Activated CD4-positive, alpha-beta memory T cell treated with anti-CD3 and anti-CD28 coated beads, Interleukin-2, amount 10 ng/mL, durations not matched to agents 7 days and 5 days (primary cell): ENCODE measurements at regions not wholly inside any gene's neighbourhood (a gene's known extent, or its start where the extent isn't known, plus 50 kb on each side); places are given as distances from the start of the nearest gene placed in this dataset.

ENCODE experiments used
- CTCF ChIA-PET: fragments of 350-600 bp; sonication (Branson Sonifier 250); formaldehyde crosslinking; loops from one replicate; lab custom pipeline; 2021; ENCODE audit warnings: antibody characterized with exemption, inconsistent platforms; lab: Charles Lee
- POLR2A ChIA-PET: fragments of 350-600 bp; sonication (Branson Sonifier 250); formaldehyde crosslinking; loops from one replicate; lab custom pipeline; 2021; ENCODE audit warnings: antibody characterized with exemption; lab: Charles Lee
- DNase-seq: peaks from one replicate; pipeline ENCODE4 v3.0.0-alpha.2; 2020
- H3K27ac Mint-ChIP-seq: one replicate; pipeline ENCODE4 v1.8.0; 2021; ENCODE audit warnings: mild to moderate bottlenecking, mixed read lengths
- H3K27me3 Mint-ChIP-seq: one replicate; pipeline ENCODE4 v1.8.0; 2021; ENCODE audit warnings: mixed read lengths
- H3K36me3 Mint-ChIP-seq: one replicate; pipeline ENCODE4 v1.8.0; 2021; ENCODE audit warnings: low read depth, mixed read lengths
- H3K4me1 Mint-ChIP-seq: one replicate; pipeline ENCODE4 v1.8.0; 2021; ENCODE audit warnings: mixed read lengths
- H3K4me3 Mint-ChIP-seq: one replicate; pipeline ENCODE4 v1.8.0; 2021; ENCODE audit warnings: mild to moderate bottlenecking, mixed read lengths
- H3K9me3 Mint-ChIP-seq: one replicate; pipeline ENCODE4 v1.8.0; 2021; ENCODE audit warnings: mixed read lengths

DNA sequence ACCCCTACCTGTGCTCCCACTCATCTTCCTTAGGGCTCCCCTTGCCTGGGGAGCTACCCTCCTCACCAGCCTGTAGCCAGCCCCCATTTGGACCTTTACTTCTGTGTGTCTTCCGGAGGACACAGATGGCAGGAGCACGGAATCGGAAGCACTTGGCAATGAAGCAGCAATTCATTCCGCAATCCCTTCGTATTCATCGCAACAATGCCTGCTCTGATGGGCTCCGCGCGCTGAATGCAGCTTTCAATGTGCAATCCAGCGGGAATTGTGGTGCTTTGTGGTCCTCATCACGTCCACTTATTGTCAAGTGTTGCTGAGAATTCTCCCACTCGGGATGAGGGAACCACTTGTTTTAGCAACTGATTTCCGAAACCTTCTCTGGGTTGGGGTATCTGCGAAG is 336.0 kb downstream of the DHX35 start:
- ChIA-PET CTCF (no interaction called here), POLR2A (no interaction called here)
- DNase-seq, result no peak
- H3K4me1 Mint-ChIP-seq, result no peaks in the 10 kb centered on the region
- H3K9me3 Mint-ChIP-seq, result no peaks in the 10 kb centered on the region
- H3K27ac Mint-ChIP-seq, result no peak overlapping the region
- no peaks in the 10 kb centered on the region for H3K36me3 Mint-ChIP-seq
- no peak overlapping the region for H3K4me3 Mint-ChIP-seq
- no peaks in the 10 kb centered on the region for H3K27me3 Mint-ChIP-seq

DNA sequence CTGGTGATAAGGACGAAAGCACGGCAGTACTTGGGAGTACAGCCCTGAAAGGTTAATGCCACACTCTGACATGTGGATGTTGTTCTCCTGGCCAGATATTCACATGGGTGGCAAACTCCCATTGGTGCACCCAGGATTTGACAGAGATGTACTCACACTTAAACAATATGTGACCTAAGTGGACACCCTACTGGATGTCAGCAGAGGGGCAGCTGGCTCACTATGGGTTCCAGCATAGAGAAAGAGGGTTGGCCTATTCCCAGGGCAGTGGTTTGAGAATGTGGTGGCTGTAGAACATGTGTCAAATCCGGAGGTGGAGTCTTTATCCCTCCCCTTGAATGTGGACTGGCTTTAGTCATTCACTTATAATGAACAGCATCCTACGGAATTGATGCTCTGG is 333.2 kb downstream of the DHX35 start:
- CTCF ChIA-PET, result no interaction called here
- H3K9me3 Mint-ChIP-seq, result no peaks in the 10 kb centered on the region
- H3K27me3 Mint-ChIP-seq, result no peaks in the 10 kb centered on the region
- H3K27ac Mint-ChIP-seq, result no peak overlapping the region
- H3K36me3 Mint-ChIP-seq, result no peaks in the 10 kb centered on the region
- DNase-seq, result no peak
- POLR2A ChIA-PET, result no interaction called here
- no peaks in the 10 kb centered on the region for H3K4me1 Mint-ChIP-seq
- H3K4me3 Mint-ChIP-seq, result no peak overlapping the region

- CTCF ChIA-PET, result no interaction called here
- POLR2A ChIA-PET, result no interaction called here
- Mint-ChIP-seq H3K27ac (no peak overlapping the region), H3K4me1 (no peaks in the 10 kb centered on the region), H3K9me3 (no peaks in the 10 kb centered on the region), H3K36me3 (no peaks in the 10 kb centered on the region), H3K4me3 (no peak overlapping the region), H3K27me3 (no peaks in the 10 kb centered on the region)
- no peak for DNase-seq
Observed at GRCh38 chr20:39294137-39294725, 332.1 kb downstream of the DHX35 start.

- Mint-ChIP-seq H3K36me3 (no peaks in the 10 kb centered on the region), H3K4me3 (no peak overlapping the region), H3K4me1 (no peaks in the 10 kb centered on the region), H3K27ac (no peak overlapping the region), H3K9me3 (no peaks in the 10 kb centered on the region), H3K27me3 (no peaks in the 10 kb centered on the region)
- CTCF ChIA-PET, result no interaction called here
- POLR2A ChIA-PET, result no interaction called here
- DNase-seq, result no peak
Observed at GRCh38 chr20:39292193-39292736, 330.1 kb downstream of the DHX35 start.

DNA sequence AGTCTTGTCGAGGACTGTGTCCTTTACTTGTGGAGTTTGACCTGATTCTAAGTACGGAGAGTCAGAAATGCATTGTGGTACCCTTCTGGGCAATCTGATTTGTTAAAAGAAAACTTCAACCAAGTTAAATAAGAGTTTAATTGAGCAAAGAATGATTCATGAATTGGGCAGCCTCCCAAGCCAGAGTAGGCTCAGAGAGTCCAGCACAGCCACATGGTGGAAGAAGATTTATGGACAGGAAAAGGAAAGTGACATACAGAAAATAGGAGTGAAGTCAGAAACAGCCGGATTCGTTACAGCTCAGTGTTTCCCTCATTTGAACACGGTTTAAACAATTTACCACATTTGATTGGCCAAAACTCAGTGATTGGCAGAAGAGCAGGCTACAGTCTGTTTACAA is 329.2 kb downstream of the DHX35 start:
- Mint-ChIP-seq H3K9me3 (peaks cover 2% of the 10 kb centered on the region), H3K4me1 (no peaks in the 10 kb centered on the region), H3K36me3 (no peaks in the 10 kb centered on the region), H3K4me3 (no peak overlapping the region), H3K27ac (no peak overlapping the region), H3K27me3 (no peaks in the 10 kb centered on the region)
- ChIA-PET POLR2A (no interaction called here), CTCF (no interaction called here)
- no peak for DNase-seq

DNA sequence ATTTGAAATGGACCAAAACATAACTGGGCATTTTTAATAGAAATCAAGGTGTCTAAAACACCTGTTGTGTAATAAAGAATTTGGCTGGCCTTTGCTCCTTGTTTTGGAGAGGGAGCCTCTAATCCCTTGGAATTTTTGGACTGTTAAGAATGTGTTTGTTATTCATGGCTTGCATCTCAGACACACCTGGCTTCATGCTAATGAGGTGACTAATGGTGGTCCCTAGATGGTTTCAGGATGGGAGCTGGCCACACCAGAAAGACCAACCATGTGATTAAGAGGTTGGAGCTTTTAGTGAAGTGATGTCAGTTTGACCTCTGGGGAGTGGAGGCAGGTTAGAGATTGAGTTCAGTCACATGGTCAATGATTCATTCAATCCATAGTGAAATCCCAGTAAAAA is 328.4 kb downstream of the DHX35 start:
- H3K4me3 Mint-ChIP-seq, result no peak overlapping the region
- no peaks in the 10 kb centered on the region for H3K4me1 Mint-ChIP-seq
- H3K27ac Mint-ChIP-seq, result no peak overlapping the region
- no peaks in the 10 kb centered on the region for H3K36me3 Mint-ChIP-seq
- DNase-seq, result no peak
- peaks cover 2% of the 10 kb centered on the region for H3K9me3 Mint-ChIP-seq
- ChIA-PET POLR2A (no interaction called here), CTCF (no interaction called here)
- no peaks in the 10 kb centered on the region for H3K27me3 Mint-ChIP-seq

DNA sequence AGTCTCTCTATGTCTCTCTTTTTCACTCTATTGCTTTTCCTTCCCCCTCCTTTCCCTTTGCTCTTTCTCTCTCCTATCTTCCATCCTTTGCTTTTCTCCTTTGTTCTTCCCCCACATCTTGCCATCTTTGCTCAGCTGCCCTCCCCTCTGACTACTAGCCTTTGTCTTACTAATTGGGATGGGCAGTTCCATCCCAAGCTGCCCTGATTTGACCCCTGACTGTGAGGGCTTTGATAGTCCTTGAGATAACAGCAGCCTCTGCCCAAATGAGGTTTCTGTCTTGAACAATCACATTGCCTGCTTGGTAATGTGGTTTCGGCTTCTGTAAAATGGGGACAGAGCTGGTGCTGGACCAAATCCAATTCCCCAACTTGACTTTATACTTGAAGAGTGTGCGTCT is 327.7 kb downstream of the DHX35 start:
- Mint-ChIP-seq H3K4me1 (no peaks in the 10 kb centered on the region), H3K27me3 (no peaks in the 10 kb centered on the region), H3K9me3 (peaks cover 2% of the 10 kb centered on the region), H3K27ac (no peak overlapping the region), H3K36me3 (no peaks in the 10 kb centered on the region), H3K4me3 (no peak overlapping the region)
- DNase-seq, result no peak
- CTCF ChIA-PET, result no interaction called here
- POLR2A ChIA-PET, result no interaction called here

DNA sequence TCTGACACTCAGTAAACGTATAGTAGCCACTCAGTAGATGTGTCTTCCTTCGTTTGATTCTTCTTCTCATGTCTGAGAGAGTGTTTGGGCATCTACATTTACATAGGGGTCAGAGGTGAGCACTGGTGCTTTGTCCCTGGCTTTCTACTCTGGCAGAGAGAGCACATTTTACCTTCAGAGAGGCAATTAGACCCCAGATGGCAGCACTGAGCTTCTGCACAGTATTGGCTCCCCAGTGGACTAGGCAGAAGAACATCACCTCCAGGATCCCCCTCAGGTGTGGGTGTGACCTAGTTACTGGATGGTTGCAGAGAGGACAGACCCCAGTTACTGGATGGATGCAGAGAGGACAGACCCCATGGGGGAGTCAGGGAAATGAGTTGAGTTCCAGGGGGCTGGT is 327.2 kb downstream of the DHX35 start:
- ChIA-PET CTCF (no interaction called here), POLR2A (no interaction called here)
- H3K4me1 Mint-ChIP-seq, result no peaks in the 10 kb centered on the region
- H3K27ac Mint-ChIP-seq, result no peak overlapping the region
- H3K4me3 Mint-ChIP-seq, result no peak overlapping the region
- H3K27me3 Mint-ChIP-seq, result no peaks in the 10 kb centered on the region
- H3K9me3 Mint-ChIP-seq, result peaks cover 2% of the 10 kb centered on the region
- no peaks in the 10 kb centered on the region for H3K36me3 Mint-ChIP-seq
- no peak for DNase-seq

DNA sequence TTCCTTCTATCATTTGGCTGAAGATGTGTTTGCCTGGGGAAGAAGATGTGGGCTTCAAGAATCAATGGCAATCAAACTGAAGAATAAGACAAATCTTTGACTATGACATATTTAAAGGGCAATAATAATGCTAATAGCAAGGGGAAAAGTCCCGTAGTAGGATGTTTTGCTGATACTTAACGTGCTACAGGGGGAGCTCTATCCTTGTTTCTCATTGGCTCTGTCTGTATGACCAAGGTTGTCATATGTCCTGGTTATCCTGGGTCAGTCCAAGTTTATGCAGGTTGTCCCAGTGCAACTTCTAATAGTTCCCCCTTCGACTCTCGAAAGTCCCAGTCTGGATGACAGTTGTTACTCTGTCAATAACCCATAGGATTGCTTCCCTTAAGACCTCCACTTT is 321.3 kb downstream of the DHX35 start:
- DNase-seq, result no peak
- no peak overlapping the region for H3K4me3 Mint-ChIP-seq
- ChIA-PET POLR2A (no interaction called here), CTCF (no interaction called here)
- no peak overlapping the region for H3K27ac Mint-ChIP-seq
- H3K9me3 Mint-ChIP-seq, result peaks cover 2% of the 10 kb centered on the region
- H3K4me1 Mint-ChIP-seq, result no peaks in the 10 kb centered on the region
- H3K36me3 Mint-ChIP-seq, result no peaks in the 10 kb centered on the region
- H3K27me3 Mint-ChIP-seq, result peaks cover 3% of the 10 kb centered on the region

- H3K9me3 Mint-ChIP-seq, result peaks cover 2% of the 10 kb centered on the region
Observed at GRCh38 chr20:39282619-39283092, 320.5 kb downstream of the DHX35 start.

GRCh38 chr20:39280875-39281274 is 318.7 kb downstream of the DHX35 start:
- Mint-ChIP-seq H3K4me1 (no peaks in the 10 kb centered on the region), H3K36me3 (no peaks in the 10 kb centered on the region), H3K9me3 (no peaks in the 10 kb centered on the region), H3K4me3 (no peak overlapping the region), H3K27ac (no peak overlapping the region), H3K27me3 (peaks cover 3% of the 10 kb centered on the region)
- DNase-seq, result no peak
- CTCF ChIA-PET, result interaction anchor here (1.5 kb wide), 1 partner anchor 12 kb away, joined by 6 read pairs; no protein-coding TSS in a partner anchor
- POLR2A ChIA-PET, result no interaction called here

More at GRCh38 chr20:39282619-39283092, 320.5 kb downstream of the DHX35 start:
- DNase-seq, result no peak
- POLR2A ChIA-PET, result no interaction called here
- H3K4me1 Mint-ChIP-seq, result no peaks in the 10 kb centered on the region
- no peak overlapping the region for H3K4me3 Mint-ChIP-seq
- no peaks in the 10 kb centered on the region for H3K36me3 Mint-ChIP-seq
- peaks cover 3% of the 10 kb centered on the region for H3K27me3 Mint-ChIP-seq
- CTCF ChIA-PET, result no interaction called here
- no peak overlapping the region for H3K27ac Mint-ChIP-seq

DNA sequence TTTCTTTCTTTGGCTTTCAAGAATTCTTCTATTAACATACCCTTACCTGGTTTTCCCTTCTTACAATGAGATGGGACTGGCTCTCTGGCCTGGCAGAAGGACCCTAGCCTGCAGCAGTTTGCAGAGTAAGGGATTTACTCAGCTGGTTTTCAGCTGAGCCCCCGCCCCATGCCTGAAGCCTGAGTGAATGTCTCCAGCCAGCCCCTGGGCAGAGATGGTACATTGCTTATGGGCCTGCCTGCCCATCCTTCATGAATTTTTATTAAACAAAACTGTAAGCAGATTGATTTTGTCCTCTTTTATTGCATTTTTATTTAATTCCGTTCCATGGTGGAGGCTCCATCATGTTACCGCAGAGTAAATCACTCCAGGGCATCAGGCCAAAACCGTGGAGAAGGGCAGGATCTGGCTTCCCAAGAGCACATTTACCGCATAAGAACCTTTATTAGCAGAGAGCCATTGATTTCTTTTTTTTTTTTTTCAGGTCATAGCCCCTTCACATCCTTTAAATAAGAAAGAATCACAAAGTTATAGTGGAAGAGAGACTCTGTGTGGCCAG is 316.2 kb downstream of the DHX35 start:
- H3K4me1 Mint-ChIP-seq, result no peaks in the 10 kb centered on the region

DNA sequence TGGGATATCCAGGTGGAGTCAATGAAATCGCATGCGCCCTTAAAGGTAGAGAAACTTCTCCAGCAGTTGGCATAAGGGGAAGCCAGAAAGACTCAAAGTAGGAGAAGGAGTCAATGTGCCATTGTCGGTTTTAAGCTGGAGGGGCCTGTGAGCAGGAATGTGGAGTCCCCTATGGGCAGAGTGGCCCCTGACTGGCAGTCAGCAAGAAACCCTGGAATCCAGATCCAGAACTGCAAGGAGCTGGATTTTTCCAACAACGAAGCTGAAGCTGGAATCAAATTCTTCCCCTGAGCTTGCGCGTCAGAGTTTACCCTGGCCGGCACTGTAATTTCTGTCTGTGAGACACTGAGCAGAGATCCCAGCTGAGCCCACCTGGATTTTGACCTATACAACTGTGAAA is 315.0 kb downstream of the DHX35 start:
- H3K27ac Mint-ChIP-seq, result no peak overlapping the region
- no peaks in the 10 kb centered on the region for H3K36me3 Mint-ChIP-seq
- CTCF ChIA-PET, result no interaction called here
- no peaks in the 10 kb centered on the region for H3K9me3 Mint-ChIP-seq
- H3K4me1 Mint-ChIP-seq, result no peaks in the 10 kb centered on the region
- no peak for DNase-seq
- H3K4me3 Mint-ChIP-seq, result no peak overlapping the region
- peaks cover 3% of the 10 kb centered on the region for H3K27me3 Mint-ChIP-seq
- POLR2A ChIA-PET, result no interaction called here

More for the DNA sequence above, 316.2 kb downstream of the DHX35 start:
- no peak overlapping the region for H3K27ac Mint-ChIP-seq
- H3K27me3 Mint-ChIP-seq, result peaks cover 3% of the 10 kb centered on the region
- ChIA-PET POLR2A (no interaction called here), CTCF (interaction anchor here (1.2 kb wide), 1 partner anchor 14 kb away, joined by 4 read pairs; no protein-coding TSS in a partner anchor)
- DNase-seq, result no peak
- H3K36me3 Mint-ChIP-seq, result no peaks in the 10 kb centered on the region
- H3K4me3 Mint-ChIP-seq, result no peak overlapping the region
- no peaks in the 10 kb centered on the region for H3K9me3 Mint-ChIP-seq
